Esophagus squamous epithelium (tissue), 5 donors: ENCODE measurements at regions not wholly inside any gene's neighbourhood (a gene's known extent, or its start where the extent isn't known, plus 50 kb on each side); places are given as distances from the start of the nearest gene placed in this dataset.

Experiments
- DNase-seq: peaks from one replicate; lab custom pipeline; 2025; lab: John Stamatoyannopoulos, UW
- H3K27ac ChIP-seq, 4 donors: fragments of 200-600 bp; sonication (generic); one replicate each; pipeline ENCODE4 v1.5.1; 2016 to 2019; ENCODE audit warnings: mild to moderate bottlenecking in 1 of 4
- H3K27me3 ChIP-seq, 4 donors: fragments of 200-600 bp; sonication (generic); 1 replicate in 3 of 4; 2 replicates in 1 of 4; pipeline versions ENCODE4 v1.5.1 to v1.6.0; 2017 to 2021; ENCODE audit warnings: antibody characterized with exemption in 1 of 4
- H3K36me3 ChIP-seq, 3 donors: fragments of 200-600 bp; sonication (generic); one replicate each; pipeline ENCODE4 v1.5.1; 2016 to 2019
- H3K4me1 ChIP-seq, 3 donors: fragments of 200-600 bp; sonication (generic); one replicate each; pipeline ENCODE4 v1.5.1; 2017 to 2019
- H3K4me3 ChIP-seq, 4 donors: fragments of 200-600 bp; sonication (generic); 1 replicate in 3 of 4; 2 replicates in 1 of 4; pipeline ENCODE4 v1.5.1; 2016 to 2019; ENCODE audit warnings: mild to moderate bottlenecking in 2 of 4, moderate library complexity in 1 of 4
- H3K9me3 ChIP-seq, 3 donors: fragments of 200-600 bp; sonication (generic); one replicate each; pipeline ENCODE4 v1.5.1; 2016 to 2019
- POLR2A ChIP-seq, 4 donors: fragments of 450-650 bp; IDR thresholded peaks; one replicate each; pipeline ENCODE4 v1.6.1; 2017; ENCODE audit warnings: antibody characterized with exemption in 4 of 4, mild to moderate bottlenecking in 4 of 4, moderate library complexity in 3 of 4
- WGBS, 2 donors: methylation state at CpG; one replicate each; pipeline ENCODE4 v1.1.5; 2018; 5-methylcytosine and 5-hydroxymethylcytosine counted together
- intact Hi-C: fragments of 100-400 bp; cut with DNase I; formaldehyde crosslinking; loops from one replicate; pipeline ENCODE4 v1.15.0; 2022
- TF ChIP-seq, protein P1 (sequence below), 6 experiments: fragments of 450-650 bp in 4 of 6; fragments of 200-600 bp in 2 of 6; sonication (generic) in 2 of 6; IDR thresholded peaks; one replicate each; pipeline ENCODE4 v1.5.1; 2016 to 2019; ENCODE audit warnings: antibody characterized with exemption in 6 of 6, mild to moderate bottlenecking in 4 of 6, moderate library complexity in 4 of 6
- donor health status: DM: yes; HTN: yes; CAD: no.

DNA sequence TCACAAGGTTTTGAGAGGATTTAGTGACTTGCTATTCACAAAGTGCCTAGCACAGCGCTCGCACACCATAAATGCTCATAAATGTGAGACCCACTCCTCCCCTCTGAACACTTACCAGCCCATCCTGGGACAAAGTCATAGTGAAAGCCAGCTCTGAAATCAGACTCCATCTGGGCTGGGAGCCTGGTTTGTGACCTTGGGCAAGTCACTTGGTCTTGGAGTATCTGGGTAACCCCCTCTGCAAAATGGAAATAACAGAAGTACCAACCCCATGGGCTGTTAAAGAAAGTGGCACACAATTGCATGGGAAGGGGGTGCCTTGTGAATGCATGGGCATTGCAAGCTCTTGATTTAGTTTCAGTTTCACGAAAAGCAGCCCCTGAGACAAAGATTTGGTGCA, 104.7 kb upstream of the CDH5 start:
- H3K9me3 ChIP-seq = no peaks in the 10 kb centered on the region
- no peak overlapping the region for H3K4me3 ChIP-seq
- no peak for DNase-seq
- 86 to 88% methylated on average over 3 of the region's 3 CpGs for WGBS, 2 donors
- H3K27ac ChIP-seq = no peak overlapping the region
- intact Hi-C loops = no loop called here
- TF ChIP-seq, protein P1, sequence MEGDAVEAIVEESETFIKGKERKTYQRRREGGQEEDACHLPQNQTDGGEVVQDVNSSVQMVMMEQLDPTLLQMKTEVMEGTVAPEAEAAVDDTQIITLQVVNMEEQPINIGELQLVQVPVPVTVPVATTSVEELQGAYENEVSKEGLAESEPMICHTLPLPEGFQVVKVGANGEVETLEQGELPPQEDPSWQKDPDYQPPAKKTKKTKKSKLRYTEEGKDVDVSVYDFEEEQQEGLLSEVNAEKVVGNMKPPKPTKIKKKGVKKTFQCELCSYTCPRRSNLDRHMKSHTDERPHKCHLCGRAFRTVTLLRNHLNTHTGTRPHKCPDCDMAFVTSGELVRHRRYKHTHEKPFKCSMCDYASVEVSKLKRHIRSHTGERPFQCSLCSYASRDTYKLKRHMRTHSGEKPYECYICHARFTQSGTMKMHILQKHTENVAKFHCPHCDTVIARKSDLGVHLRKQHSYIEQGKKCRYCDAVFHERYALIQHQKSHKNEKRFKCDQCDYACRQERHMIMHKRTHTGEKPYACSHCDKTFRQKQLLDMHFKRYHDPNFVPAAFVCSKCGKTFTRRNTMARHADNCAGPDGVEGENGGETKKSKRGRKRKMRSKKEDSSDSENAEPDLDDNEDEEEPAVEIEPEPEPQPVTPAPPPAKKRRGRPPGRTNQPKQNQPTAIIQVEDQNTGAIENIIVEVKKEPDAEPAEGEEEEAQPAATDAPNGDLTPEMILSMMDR (IDR thresholded peaks at IDR 0.05) = no peak
- no peak for TF ChIP-seq POLR2A (IDR thresholded peaks at IDR 0.05)
- no peaks in the 10 kb centered on the region for H3K27me3 ChIP-seq
- H3K36me3 ChIP-seq = no peaks in the 10 kb centered on the region
- peaks cover 6 to 41% (median 21%) of the 10 kb centered on the region in 3 donors for H3K4me1 ChIP-seq

DNA sequence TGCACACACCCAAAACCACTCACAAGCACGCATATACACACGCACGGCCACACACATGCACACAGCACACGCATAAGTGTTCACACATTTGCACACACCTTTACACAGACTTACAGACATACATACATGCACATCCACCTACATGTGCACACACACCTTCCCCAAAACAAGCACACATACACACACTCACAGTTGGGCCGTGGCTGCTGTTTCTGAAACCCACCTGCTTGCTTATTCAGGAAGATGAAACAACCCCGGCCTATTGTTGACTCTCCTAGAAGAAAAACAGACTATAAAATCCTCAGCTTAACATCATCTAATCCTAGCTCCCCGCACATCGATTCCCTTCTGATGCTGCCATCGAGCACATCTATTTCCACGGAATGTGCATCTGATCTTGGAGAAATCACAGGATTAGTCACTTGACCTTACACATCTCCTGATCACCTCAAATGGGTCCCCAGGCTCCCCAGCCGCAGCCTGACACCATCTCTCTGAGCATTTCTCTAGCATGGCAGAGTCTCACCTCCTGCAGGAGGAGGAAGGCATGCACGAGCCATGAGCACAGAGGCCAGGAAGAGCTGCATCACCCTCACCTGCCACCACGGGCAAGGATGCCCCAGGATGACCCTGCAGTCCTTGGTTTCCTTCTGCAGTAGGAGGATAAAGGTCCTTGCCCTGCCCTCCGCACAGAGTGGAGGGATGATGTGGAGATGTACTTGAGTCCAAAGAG, 105.8 kb upstream of the CDH5 start:
- Histone ChIP-seq H3K4me3 (no peak overlapping the region), H3K4me1 (peaks cover 6 to 29% (median 18%) of the 10 kb centered on the region in 3 donors), H3K36me3 (no peaks in the 10 kb centered on the region), H3K9me3 (no peaks in the 10 kb centered on the region), H3K27me3 (no peaks in the 10 kb centered on the region), H3K27ac (no peak overlapping the region)
- intact Hi-C loops = no loop called here
- WGBS, 2 donors = 72 to 78% methylated on average over 13 of the region's 14 CpGs
- TF ChIP-seq, protein P1 (IDR thresholded peaks at IDR 0.05) = no peak
- TF ChIP-seq POLR2A (IDR thresholded peaks at IDR 0.05) = no peak
- DNase-seq = no peak

DNA sequence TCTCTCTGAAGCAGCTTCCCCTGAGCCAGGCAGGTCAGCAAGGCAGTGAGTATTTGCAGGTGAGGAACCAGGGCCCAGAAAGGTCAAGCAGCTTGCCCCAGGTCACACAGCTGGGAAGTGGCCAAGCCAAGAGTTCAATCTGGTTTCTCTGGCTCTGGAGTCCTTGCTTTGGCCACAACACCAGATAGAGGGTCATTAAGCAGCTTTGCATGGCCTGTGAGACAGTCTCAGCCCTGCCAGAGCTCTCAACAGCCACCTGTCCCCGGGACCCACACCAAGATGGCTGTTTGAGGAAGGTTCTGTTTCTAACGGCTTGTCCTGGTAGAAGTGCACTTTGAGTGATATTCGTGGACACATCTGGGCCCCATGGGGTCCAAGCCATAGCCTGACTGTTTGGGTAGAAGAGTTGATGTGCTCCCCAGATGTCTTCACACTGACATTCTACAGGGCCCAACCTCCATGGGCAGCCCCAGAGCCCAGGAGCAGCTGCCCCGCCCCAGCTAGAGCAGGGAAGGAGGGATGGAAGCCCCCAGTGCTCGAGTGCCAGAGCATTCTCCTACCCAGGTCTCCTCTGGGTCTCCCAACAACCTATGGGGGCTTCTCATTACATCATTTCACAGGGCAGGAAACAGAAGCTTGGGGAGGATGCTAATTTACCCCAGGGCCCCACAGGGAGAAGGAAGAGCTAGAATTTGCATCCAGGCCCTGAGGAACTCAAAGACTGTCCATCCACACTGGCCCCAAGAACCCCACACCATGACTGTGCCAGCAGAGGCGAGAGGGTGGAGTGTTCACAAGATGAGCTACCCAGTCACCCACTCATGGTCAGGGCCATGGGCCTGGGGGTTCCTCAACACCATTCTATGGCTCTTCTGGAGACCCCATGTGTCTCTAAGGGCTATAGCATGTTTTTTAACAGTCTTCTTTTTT, 107.3 kb upstream of the CDH5 start:
- Histone ChIP-seq H3K27me3 (no peaks in the 10 kb centered on the region), H3K4me3 (no peak overlapping the region), H3K27ac (no peak overlapping the region), H3K4me1 (peaks cover 6 to 25% (median 15%) of the 10 kb centered on the region in 3 donors), H3K9me3 (no peaks in the 10 kb centered on the region), H3K36me3 (no peaks in the 10 kb centered on the region)
- TF ChIP-seq POLR2A (IDR thresholded peaks at IDR 0.05) = no peak
- TF ChIP-seq, protein P1 (IDR thresholded peaks at IDR 0.05) = no peak
- 83 to 95% methylated on average over 1 to 2 of the region's 6 CpGs for WGBS, 2 donors
- intact Hi-C loops = no loop called here
- no peak for DNase-seq

DNA sequence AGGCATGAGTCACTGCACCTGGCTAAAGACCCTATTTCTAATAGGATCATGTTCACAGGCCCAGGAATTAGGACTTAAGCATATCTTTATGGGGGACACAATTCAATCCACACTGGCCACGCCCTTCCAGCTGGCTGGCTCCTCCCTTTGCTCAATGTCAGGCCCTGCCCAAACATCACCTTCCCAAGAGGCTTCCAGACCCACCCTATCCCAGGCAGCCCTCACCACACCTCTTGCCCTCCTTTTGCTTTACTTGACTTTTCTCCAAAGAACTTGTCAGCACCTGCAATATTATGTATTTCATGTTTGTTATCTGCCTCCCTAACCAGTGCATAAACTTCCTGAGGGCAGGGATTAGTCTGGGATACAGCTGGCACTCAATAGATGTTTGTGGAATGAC, 109.6 kb upstream of the CDH5 start:
- Histone ChIP-seq H3K4me1 (peaks cover 0 to 3% (median 0%) of the 10 kb centered on the region in 3 donors), H3K27me3 (no peaks in the 10 kb centered on the region), H3K4me3 (no peak overlapping the region), H3K36me3 (no peaks in the 10 kb centered on the region), H3K27ac (no peak overlapping the region), H3K9me3 (peaks cover 0 to 10% (median 4%) of the 10 kb centered on the region in 3 donors)
- intact Hi-C loops = no loop called here
- DNase-seq = no peak
- WGBS, 2 donors = 40 to 80% methylated on average over 1 of the region's 1 CpG
- no peak for TF ChIP-seq POLR2A (IDR thresholded peaks at IDR 0.05)
- TF ChIP-seq, protein P1 (IDR thresholded peaks at IDR 0.05) = no peak

DNA sequence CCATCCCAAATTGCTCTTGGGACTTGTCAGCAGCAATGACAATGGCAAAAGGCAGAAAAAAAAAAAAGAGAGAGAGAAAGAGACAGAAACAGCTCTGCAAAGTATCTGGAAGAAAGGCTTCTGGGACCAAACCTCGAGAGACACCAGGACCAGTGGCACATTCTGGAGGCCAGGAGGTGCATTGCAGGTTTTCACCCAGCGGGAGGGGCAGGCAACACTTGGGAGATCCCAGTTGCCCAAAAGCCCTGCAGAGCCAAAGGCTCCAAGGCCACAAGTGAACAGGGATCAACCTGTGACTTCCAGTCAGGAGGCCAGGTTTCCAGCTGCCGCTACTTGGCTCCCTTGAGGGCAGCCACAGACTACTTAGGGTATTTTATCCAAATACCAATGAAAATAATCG, 110.8 kb upstream of the CDH5 start:
- intact Hi-C loops = no loop called here
- 83 to 84% methylated on average over 4 of the region's 4 CpGs for WGBS, 2 donors
- no peak for DNase-seq

More for the DNA sequence above, 110.8 kb upstream of the CDH5 start:
- Histone ChIP-seq H3K27me3 (no peaks in the 10 kb centered on the region), H3K36me3 (no peaks in the 10 kb centered on the region), H3K27ac (no peak overlapping the region), H3K4me1 (peaks cover 0 to 13% (median 10%) of the 10 kb centered on the region in 3 donors), H3K4me3 (no peak overlapping the region), H3K9me3 (peaks cover 0 to 10% (median 4%) of the 10 kb centered on the region in 3 donors)
- TF ChIP-seq, protein P1 (IDR thresholded peaks at IDR 0.05) = no peak
- TF ChIP-seq POLR2A (IDR thresholded peaks at IDR 0.05) = no peak
